GM12892 (cell line): ENCODE measurements at regions not wholly inside any gene's neighbourhood (a gene's known extent, or its start where the extent isn't known, plus 50 kb on each side); places are given as distances from the start of the nearest gene placed in this dataset.

Experiments used
- POLR2A ChIP-seq: IDR thresholded peaks from 2 replicates; pipeline ENCODE4 v1.6.1; 2011; ENCODE audit warnings: low read depth, low read length, control low read depth
- POLR2AphosphoS5 ChIP-seq: IDR thresholded peaks from 2 replicates; pipeline ENCODE4 v1.6.1; 2011; ENCODE audit warnings: low read depth, low read length, control low read depth
- TAF1 ChIP-seq: IDR thresholded peaks from 2 replicates; pipeline ENCODE4 v1.6.1; 2011; ENCODE audit warnings: low read depth, mild to moderate bottlenecking, control low read depth, low read length, borderline replicate concordance

- TF ChIP-seq POLR2A, result no peak
- TF ChIP-seq POLR2AphosphoS5, result no peak
- TF ChIP-seq TAF1, result no peak
These were observed 392.0 kb downstream of the EFNA5 start for GRCh38 chr5:107278774-107279173.
